GM12891 (cell line): ENCODE measurements at regions not wholly inside any gene's neighbourhood (a gene's known extent, or its start where the extent isn't known, plus 50 kb on each side); places are given as distances from the start of the nearest gene placed in this dataset.

Source experiments
- DNase-seq: peaks from one replicate; pipeline ENCODE4 v3.0.0; 2011; ENCODE audit warnings: low spot score; ENCODE audit not compliant: insufficient read length
- FAIRE-seq: peaks from 2 replicates; lab custom pipeline; 2011; peaks lifted over from hg19 to GRCh38; lab: Jason Lieb, UNC
- PAX5 ChIP-seq: IDR thresholded peaks from 2 replicates; pipeline ENCODE4 v1.6.1; 2011; ENCODE audit warnings: low read length, moderate library complexity, mild to moderate bottlenecking; ENCODE audit not compliant: insufficient read depth, severe bottlenecking
- POLR2A ChIP-seq: IDR thresholded peaks from 2 replicates; pipeline ENCODE4 v1.6.1; 2011; ENCODE audit warnings: low read depth, low read length, control low read depth
- POLR2AphosphoS5 ChIP-seq: IDR thresholded peaks from 2 replicates; pipeline ENCODE4 v1.6.1; 2011; ENCODE audit warnings: low read depth, low read length, control low read depth
- POU2F2 ChIP-seq: IDR thresholded peaks from 2 replicates; pipeline ENCODE4 v1.6.1; 2011; ENCODE audit warnings: low read depth, mild to moderate bottlenecking, control low read depth, low read length, moderate library complexity
- SPI1 ChIP-seq: IDR thresholded peaks from 2 replicates; pipeline ENCODE4 v1.6.1; 2011; ENCODE audit warnings: low read depth, low read length, control low read depth
- TAF1 ChIP-seq: IDR thresholded peaks from 2 replicates; pipeline ENCODE4 v1.6.1; 2011; ENCODE audit warnings: low read depth, low read length, control low read depth

- FAIRE-seq (no peak), DNase-seq (no peak)
- TF ChIP-seq SPI1: no peak
- no peak for TF ChIP-seq PAX5
- TF ChIP-seq POLR2A: no peak
These were observed 605.2 kb upstream of the SYT4 start for GRCh38 chr18:43882358-43883055.

- DNase-seq (no peak), FAIRE-seq (no peak)
- TF ChIP-seq TAF1 (no peak), PAX5 (no peak), SPI1 (no peak), POU2F2 (no peak), POLR2AphosphoS5 (no peak), POLR2A (no peak)
These were observed 606.6 kb upstream of the SYT4 start for GRCh38 chr18:43883886-43884285.

- no peak for TF ChIP-seq POLR2A
- TF ChIP-seq POU2F2: no peak
- no peak for DNase-seq
- no peak for FAIRE-seq
These were observed 609.1 kb upstream of the SYT4 start for GRCh38 chr18:43886341-43886740.

- FAIRE-seq (no peak), DNase-seq (no peak)
- no peak for TF ChIP-seq POLR2A
- TF ChIP-seq POU2F2: no peak
- TF ChIP-seq SPI1: no peak
- no peak for TF ChIP-seq TAF1
These were observed 610.2 kb upstream of the SYT4 start for GRCh38 chr18:43887491-43887890.

GRCh38 chr18:43888598-43888997 lies 611.3 kb upstream of the SYT4 start:
- no peak for DNase-seq
- FAIRE-seq: no peak
- TF ChIP-seq POU2F2 (no peak), POLR2A (no peak), POLR2AphosphoS5 (no peak), TAF1 (no peak)

GRCh38 chr18:43893001-43893637 lies 615.8 kb upstream of the SYT4 start:
- FAIRE-seq: no peak
- TF ChIP-seq SPI1 (no peak), TAF1 (no peak), PAX5 (no peak), POU2F2 (no peak), POLR2A (no peak), POLR2AphosphoS5 (no peak)
- no peak for DNase-seq

- no peak for DNase-seq
- FAIRE-seq: no peak
- TF ChIP-seq PAX5 (no peak), SPI1 (no peak), TAF1 (no peak), POLR2AphosphoS5 (no peak), POLR2A (no peak), POU2F2 (no peak)
These were observed 627.0 kb upstream of the SYT4 start for GRCh38 chr18:43904209-43904837.

GRCh38 chr18:43914018-43914417 lies 636.7 kb upstream of the SYT4 start:
- DNase-seq (no peak), FAIRE-seq (no peak)
- TF ChIP-seq POLR2AphosphoS5 (no peak), TAF1 (no peak), POLR2A (no peak), PAX5 (no peak), SPI1 (no peak), POU2F2 (no peak)

- no peak for TF ChIP-seq POLR2AphosphoS5
- no peak for TF ChIP-seq POU2F2
- no peak for TF ChIP-seq PAX5
- no peak for TF ChIP-seq SPI1
- no peak for TF ChIP-seq POLR2A
- no peak for TF ChIP-seq TAF1
- DNase-seq (no peak), FAIRE-seq (no peak)
These were observed 639.7 kb upstream of the SYT4 start for GRCh38 chr18:43916984-43917383.

- TF ChIP-seq TAF1 (no peak), POU2F2 (no peak), SPI1 (no peak), PAX5 (no peak), POLR2AphosphoS5 (no peak), POLR2A (no peak)
- no peak for DNase-seq
- no peak for FAIRE-seq
These were observed 640.2 kb upstream of the SYT4 start for GRCh38 chr18:43917520-43917919.

- TF ChIP-seq POLR2AphosphoS5 (no peak), PAX5 (no peak)
- DNase-seq (no peak), FAIRE-seq (no peak)
These were observed 642.3 kb upstream of the SYT4 start for GRCh38 chr18:43919551-43919950.
